GM19463 (cell line): ENCODE measurements at regions not wholly inside any gene's neighbourhood (a gene's known extent, or its start where the extent isn't known, plus 50 kb on each side); places are given as distances from the start of the nearest gene placed in this dataset.
"Not testable (repeated sequence)": the region's sequence is repeated elsewhere in the genome, so short reads cannot be mapped to it uniquely, and the experiment has no call there.

Experiments used
- ATAC-seq: cut with Tn5 transposase; IDR thresholded peaks from one replicate; pipeline ENCODE4 v1.9.1; 2021; ENCODE audit warnings: mild to moderate bottlenecking, moderate library complexity; ENCODE audit not compliant: unreplicated experiment

DNA sequence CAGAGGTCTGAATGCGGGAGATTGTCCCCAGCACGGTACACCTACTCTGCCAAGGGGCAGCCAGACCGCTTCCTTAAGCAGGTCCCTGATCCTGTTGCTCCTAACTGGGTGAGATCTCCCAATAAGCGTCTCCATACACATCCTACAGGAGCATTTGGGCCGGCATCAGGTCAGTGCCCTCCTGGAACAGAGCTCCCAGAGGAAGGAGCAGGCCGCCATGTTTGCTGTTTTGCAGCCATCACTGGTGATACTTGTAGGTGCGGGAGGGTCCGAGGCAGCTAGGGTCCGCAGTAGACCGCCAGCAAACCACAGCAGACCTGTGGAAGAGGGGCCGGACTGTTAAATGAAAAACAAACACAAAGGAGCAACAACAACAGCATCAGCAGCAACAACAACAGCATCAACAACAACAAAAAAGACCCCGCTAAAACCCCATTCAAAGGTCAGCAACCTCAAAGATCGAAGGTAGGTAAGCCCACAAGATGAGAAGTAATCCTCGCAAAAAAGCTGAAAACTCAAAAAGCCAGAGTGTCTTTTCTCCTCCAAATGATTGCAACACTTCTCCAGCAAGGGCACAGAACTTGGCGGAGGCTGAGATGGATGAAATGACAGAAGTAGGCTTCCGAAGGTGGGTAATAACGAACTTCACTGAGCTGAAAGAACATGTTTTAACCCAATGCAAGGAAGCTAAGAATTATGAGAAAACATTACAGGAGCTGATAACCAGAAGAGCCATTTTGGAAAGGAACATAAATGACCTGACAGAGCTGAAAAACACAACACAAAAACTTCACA is 79.0 kb upstream of the CDH7 start:
- ATAC-seq = no peak

- not testable (repeated sequence) for ATAC-seq
Observed at GRCh38 chr18:65670145-65670544, 80.7 kb upstream of the CDH7 start.

DNA sequence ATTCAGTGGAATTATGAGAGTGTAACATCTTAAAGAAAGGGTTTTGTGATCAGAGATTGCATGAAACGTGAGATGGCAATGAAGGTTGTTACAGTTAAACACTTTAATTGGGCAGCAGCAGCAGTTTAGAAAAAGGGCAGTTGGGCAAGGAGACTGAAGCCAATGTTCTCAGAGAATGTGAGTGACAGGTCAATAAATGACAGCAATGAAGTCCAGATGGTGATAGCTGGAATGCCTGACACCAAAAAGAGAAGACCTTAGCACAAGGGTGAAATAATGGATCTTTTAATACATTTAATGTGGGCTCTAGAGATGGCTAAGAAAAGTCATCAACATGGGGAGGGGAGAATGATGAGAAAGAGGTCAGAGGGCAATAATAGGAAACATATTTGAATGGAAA is 89.4 kb upstream of the CDH7 start:
- ATAC-seq = no peak

- ATAC-seq = no peak
Observed at GRCh38 chr18:65659912-65660311, 90.9 kb upstream of the CDH7 start.

GRCh38 chr18:65659312-65659711 is 91.5 kb upstream of the CDH7 start:
- no peak for ATAC-seq

DNA sequence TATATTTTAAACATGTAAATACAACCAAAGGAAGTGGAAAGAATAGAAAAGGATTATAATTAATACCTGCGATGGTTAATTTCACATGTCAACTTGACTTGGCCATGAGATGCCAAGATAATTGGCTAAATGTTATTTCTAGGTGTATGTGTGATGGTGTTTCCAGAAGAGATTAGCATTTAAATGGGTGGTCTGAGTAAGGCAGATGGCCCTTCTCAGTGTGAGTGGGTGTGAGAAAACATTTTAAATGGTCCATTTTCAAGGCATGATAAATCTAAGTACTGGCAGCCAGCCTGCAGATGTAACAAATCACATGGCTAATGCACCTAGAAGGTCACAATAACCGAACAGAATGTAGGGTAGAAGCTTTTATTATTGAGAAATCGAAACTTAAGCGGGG is 99.6 kb upstream of the CDH7 start:
- no peak for ATAC-seq

GRCh38 chr18:65632236-65632635 is 118.6 kb upstream of the CDH7 start:
- ATAC-seq = no peak

- ATAC-seq = no peak
Observed at GRCh38 chr18:65631766-65632165, 119.0 kb upstream of the CDH7 start.

DNA sequence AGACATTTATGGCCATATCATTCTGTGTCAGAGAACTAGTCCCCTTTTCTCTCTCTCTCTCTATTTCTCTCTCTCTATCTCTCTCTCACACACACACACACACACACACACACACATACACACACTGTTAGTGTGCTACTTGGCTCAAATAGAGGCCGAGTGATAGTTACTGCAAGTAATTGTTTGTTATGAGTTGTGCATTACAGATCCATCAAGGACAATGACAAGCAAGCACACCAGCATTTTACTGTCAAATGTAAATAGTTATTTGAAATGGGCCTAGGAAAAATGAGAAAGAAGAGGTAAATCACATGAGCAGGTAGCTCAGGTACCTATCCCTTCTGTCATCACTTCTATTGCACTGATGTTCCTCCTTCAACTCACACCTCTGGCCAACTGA is 122.4 kb upstream of the CDH7 start:
- ATAC-seq = no peak

DNA sequence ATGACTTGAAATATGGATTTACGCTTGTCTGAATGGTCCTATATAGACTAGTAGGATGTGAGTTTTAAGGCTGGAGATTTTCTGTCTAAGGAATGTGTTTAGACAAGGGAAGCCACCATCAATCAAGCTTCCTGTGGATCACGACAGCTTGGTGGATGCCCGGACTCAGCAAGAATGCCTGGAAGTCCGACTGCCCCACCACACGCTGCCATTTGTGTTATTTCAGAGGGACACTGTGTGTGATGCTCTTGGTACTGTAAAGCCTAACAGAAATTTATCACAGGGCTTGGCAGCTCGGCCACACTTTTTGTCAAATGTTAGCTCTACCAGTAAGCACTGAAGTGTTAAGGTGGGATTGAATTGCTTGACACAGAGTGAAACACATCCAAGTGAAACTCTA is 127.1 kb upstream of the CDH7 start:
- ATAC-seq = no peak

DNA sequence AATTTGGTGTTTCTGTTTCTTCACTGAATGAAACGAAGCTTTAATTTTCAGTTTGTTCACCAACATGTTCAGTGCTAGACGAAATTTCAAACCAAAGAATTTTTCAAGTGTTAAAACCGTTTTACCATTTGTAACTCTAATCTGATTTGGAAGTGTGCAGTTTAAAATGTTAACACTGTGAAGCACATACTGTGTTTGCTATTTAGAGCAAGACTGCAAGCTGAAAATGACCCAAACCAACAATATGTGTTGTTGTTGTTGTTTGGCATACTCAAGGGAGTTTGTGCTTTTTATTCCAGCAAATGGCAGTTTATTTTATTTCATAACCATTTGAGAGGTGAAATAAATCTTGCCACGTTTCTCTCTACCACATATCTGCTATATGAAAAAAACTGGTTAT is 128.4 kb upstream of the CDH7 start:
- ATAC-seq = no peak

DNA sequence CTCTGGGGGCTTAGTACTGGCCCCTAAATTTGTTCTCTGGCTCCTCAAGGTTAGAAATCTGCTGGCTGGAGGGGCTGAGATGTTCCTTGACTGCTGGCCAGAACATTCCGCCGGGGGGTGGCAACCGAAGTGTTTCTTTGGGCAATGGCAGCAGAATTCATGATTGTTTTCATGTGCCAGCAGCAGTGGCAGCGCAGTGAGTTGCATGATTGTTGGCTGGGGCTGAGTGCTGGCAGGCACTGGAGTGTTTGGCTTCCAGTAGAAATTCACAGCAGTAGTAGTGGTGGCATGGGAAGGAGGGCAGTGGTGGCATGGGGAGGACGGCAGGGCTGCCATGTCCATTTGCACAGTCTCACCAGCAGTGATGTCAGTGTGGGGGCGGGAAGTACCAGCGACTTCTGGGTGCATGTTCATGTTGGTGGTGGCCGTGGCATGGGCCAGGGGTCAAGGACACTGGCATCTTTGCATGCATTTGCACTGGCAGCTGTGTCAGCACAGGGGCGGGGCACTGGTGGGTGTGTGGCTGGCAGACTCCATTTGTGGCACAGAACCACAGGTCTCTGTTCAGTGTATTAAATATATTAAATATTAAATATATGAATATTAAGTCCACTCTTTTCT is 130.6 kb upstream of the CDH7 start:
- ATAC-seq = no peak

DNA sequence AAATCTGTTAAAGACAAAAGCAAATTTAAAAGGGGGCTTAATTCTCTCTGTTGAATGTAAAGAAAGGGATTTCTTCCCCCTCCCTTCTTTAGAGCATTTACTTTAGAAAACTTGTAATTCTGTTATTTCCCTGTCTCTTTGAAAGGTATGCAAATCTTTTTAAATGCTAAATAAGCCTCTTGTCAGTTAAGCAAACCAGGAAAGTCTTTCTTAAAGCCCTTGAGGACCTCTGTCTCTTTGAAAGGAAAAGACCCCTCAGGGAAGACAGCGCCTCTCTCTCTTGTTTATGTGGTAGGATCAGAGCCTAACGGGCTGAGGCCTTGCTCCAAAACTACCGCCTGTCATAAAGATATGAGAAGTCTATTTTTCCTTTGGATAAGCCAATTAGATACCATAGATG is 139.9 kb upstream of the CDH7 start:
- ATAC-seq = no peak

DNA sequence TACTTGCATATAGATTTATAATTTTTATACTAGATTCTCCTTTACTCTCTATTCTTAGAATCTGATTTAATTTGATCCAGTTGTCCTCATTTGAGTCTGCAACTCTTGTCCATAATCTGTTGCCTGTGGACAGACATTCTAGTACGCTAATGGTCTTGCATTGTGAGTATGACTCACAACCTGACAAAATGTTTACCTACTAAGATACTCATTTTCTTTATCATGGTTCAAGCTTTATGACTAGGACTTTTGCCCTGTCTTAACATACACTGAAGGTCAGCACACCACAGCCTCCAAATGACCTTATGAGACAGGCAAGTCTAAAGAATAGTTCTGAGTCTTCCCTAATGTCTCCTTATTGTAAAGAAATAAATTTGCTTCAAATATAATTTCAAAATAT is 142.3 kb upstream of the CDH7 start:
- no peak for ATAC-seq

- no peak for ATAC-seq
Observed at GRCh38 chr18:65607161-65607560, 143.7 kb upstream of the CDH7 start.

DNA sequence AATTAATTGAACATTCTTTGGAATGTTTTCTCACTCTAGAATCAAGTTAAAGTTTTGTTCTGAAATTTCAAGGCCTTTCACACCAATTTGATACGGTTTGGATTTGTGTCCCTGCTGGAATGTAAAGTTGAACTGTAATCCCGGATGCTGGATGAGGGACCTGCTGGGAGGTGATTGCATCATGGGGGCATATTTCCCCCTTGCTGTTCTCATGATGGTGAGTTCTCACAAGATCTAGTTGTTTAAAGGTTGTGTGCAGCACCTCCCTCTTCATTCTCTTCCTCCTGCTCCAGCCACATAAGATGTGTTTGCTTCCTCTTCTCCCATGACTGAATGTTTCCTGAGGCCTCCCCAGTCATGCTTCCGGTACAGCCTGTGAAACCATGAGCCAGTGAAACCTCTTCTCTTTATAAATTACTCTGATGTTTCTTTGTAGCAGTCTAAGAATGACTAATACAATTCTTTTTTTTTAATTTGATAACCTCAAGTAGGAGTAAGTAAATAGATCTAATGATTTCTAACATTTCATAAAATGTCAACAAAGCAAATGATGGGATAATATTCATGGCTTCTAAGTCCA is 144.2 kb upstream of the CDH7 start:
- no peak for ATAC-seq

- ATAC-seq = not testable (repeated sequence)
Observed at GRCh38 chr18:65605352-65605751, 145.5 kb upstream of the CDH7 start.

DNA sequence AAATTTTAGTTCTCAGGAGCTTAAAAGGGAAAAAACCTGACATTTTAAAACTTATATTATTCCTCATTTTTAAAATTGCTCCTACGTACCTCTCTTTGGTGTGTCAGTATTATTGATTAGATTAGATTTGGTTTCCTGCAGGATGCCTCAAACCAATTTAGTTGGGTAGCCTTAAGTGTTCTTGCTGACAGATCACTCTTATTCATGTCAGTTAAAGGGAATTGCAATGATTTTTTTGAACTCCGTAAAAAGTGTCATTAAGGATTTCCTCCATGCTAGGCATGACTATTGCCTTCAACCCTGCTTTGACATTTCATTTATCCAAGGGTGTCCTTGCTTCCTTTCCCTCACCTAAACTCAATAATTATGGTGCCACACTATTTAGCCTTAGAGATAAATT is 149.0 kb upstream of the CDH7 start:
- ATAC-seq = no peak

- no peak for ATAC-seq
Observed at GRCh38 chr18:65592435-65592834, 158.4 kb upstream of the CDH7 start.

DNA sequence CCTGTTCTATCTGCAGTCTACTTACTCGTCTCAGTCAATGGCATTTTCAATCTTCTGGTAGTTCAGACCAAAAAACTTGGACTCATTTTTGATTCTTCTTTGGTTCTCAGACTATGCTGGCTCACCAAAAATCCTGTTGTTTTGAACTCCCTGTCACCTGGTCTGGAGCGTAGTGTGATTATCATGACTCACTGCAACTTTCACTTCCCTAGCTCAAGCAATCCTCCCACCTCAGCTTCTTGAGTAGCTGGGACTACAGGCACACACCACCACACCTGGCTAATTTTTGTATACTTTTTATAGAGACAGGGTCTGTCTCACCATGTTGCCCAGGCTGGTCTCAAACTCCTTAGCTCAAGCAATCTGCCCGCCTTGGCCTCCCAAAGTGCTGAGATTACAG is 163.3 kb upstream of the CDH7 start:
- no peak for ATAC-seq

- ATAC-seq = not testable (repeated sequence)
Observed at GRCh38 chr18:65582094-65582493, 168.7 kb upstream of the CDH7 start.

DNA sequence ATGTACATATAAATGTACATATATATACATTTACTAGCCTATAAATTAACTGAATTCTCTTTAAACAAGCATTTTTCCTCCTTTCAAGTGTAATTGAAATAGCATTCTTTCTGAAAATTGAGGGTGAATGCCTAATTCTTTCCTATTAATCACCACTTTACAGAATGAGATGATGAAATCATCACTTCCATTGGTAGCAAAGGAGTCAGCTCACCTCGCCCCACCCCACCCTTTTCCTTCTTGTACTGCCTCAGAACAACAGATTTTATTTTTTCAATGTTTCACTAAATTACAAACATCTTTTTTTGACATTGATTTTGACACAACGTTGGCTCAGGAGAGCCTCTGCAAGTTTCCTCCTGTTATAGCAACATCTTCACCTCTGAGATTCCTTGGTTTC is 181.9 kb upstream of the CDH7 start:
- ATAC-seq = no peak
